HL-60 (cell line): ENCODE measurements at regions not wholly inside any gene's neighbourhood (a gene's known extent, or its start where the extent isn't known, plus 50 kb on each side); places are given as distances from the start of the nearest gene placed in this dataset.

Experiments
- POLR2AphosphoS5 ChIP-seq: IDR thresholded peaks from 2 replicates; pipeline ENCODE4 v1.6.1; 2012; ENCODE audit warnings: low read depth
- TF ChIP-seq, protein P1 (sequence below): IDR thresholded peaks from one replicate; pipeline ENCODE4 v1.5.1; 2011; ENCODE audit warnings: low read length, control low read depth, inconsistent platforms; ENCODE audit not compliant: insufficient read depth
- TF ChIP-seq, protein P2 (sequence below): IDR thresholded peaks from 2 replicates; pipeline ENCODE4 v1.6.1; 2012; ENCODE audit warnings: low read depth; ENCODE audit not compliant: insufficient replicate concordance

DNA sequence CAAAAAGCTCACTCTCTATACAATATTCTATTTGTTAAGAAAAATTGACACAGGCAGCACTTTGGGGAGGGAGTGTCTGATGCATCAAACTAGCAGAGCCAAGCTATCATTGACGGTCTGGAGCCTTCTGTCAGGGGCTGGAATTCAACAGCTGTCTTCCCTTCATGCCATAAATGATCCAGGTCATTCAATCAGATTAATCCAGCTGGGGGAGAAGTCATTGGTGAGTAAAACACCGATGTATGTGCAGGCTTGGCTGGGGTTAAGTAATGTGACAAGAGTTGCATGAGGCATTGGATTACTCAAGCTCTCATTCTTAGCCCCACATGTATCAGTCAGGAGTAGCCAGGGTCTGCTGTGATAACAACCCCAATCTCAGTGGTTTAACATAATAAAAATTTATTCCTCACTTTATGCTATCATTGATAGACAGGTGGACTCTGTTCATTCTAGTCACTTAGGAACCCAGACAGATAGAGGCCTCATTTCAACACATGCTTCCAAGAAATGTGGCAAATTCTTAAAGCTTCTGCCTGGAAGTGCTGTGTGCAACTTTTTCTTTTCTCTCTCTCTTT is 118.1 kb upstream of the GADD45A start:
- TF ChIP-seq, protein P1, sequence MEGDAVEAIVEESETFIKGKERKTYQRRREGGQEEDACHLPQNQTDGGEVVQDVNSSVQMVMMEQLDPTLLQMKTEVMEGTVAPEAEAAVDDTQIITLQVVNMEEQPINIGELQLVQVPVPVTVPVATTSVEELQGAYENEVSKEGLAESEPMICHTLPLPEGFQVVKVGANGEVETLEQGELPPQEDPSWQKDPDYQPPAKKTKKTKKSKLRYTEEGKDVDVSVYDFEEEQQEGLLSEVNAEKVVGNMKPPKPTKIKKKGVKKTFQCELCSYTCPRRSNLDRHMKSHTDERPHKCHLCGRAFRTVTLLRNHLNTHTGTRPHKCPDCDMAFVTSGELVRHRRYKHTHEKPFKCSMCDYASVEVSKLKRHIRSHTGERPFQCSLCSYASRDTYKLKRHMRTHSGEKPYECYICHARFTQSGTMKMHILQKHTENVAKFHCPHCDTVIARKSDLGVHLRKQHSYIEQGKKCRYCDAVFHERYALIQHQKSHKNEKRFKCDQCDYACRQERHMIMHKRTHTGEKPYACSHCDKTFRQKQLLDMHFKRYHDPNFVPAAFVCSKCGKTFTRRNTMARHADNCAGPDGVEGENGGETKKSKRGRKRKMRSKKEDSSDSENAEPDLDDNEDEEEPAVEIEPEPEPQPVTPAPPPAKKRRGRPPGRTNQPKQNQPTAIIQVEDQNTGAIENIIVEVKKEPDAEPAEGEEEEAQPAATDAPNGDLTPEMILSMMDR = no peak
- TF ChIP-seq, protein P2, sequence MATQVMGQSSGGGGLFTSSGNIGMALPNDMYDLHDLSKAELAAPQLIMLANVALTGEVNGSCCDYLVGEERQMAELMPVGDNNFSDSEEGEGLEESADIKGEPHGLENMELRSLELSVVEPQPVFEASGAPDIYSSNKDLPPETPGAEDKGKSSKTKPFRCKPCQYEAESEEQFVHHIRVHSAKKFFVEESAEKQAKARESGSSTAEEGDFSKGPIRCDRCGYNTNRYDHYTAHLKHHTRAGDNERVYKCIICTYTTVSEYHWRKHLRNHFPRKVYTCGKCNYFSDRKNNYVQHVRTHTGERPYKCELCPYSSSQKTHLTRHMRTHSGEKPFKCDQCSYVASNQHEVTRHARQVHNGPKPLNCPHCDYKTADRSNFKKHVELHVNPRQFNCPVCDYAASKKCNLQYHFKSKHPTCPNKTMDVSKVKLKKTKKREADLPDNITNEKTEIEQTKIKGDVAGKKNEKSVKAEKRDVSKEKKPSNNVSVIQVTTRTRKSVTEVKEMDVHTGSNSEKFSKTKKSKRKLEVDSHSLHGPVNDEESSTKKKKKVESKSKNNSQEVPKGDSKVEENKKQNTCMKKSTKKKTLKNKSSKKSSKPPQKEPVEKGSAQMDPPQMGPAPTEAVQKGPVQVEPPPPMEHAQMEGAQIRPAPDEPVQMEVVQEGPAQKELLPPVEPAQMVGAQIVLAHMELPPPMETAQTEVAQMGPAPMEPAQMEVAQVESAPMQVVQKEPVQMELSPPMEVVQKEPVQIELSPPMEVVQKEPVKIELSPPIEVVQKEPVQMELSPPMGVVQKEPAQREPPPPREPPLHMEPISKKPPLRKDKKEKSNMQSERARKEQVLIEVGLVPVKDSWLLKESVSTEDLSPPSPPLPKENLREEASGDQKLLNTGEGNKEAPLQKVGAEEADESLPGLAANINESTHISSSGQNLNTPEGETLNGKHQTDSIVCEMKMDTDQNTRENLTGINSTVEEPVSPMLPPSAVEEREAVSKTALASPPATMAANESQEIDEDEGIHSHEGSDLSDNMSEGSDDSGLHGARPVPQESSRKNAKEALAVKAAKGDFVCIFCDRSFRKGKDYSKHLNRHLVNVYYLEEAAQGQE = no peak
- no peak for TF ChIP-seq POLR2AphosphoS5
